Gastrocnemius medialis (tissue), 4 donors: ENCODE measurements at regions not wholly inside any gene's neighbourhood (a gene's known extent, or its start where the extent isn't known, plus 50 kb on each side); places are given as distances from the start of the nearest gene placed in this dataset.

Experiments used
- ATAC-seq, 2 donors: fragments of 150-250 bp; one replicate each; pipeline ENCODE4 v1.9.1; 2016
- DNase-seq, 2 donors: peaks; one replicate each; pipeline ENCODE4 v3.0.0-alpha.2; 2019
- H3K27ac ChIP-seq, 4 donors: fragments of 200-600 bp; sonication (generic); 1 replicate in 1 of 4; 2 replicates in 3 of 4; pipeline ENCODE4 v1.5.1; 2016 to 2018; ENCODE audit warnings: mild to moderate bottlenecking in 2 of 4, moderate library complexity in 1 of 4
- H3K27me3 ChIP-seq, 3 donors: fragments of 200-600 bp; sonication (generic) in 2 of 3; 1 replicate in 1 of 3; 2 replicates in 2 of 3; pipeline versions ENCODE4 v1.5.1 to v1.6.0; 2016 to 2019; ENCODE audit warnings: mild to moderate bottlenecking in 1 of 3, moderate library complexity in 1 of 3
- H3K36me3 ChIP-seq, 2 donors: fragments of 200-600 bp; sonication (generic) in 1 of 2; one replicate each; pipeline ENCODE4 v1.5.1; 2017 to 2018
- H3K4me1 ChIP-seq, 2 donors: fragments of 200-600 bp; sonication (generic) in 1 of 2; one replicate each; pipeline ENCODE4 v1.5.1; 2016 to 2017; ENCODE audit warnings: mild to moderate bottlenecking in 2 of 2
- H3K4me3 ChIP-seq, 4 donors: fragments of 200-600 bp; sonication (generic) in 3 of 4; 1 replicate in 1 of 4; 2 replicates in 3 of 4; pipeline ENCODE4 v1.5.1; 2016 to 2019; ENCODE audit warnings: mild to moderate bottlenecking in 2 of 4
- H3K9me3 ChIP-seq, 3 donors: fragments of 200-600 bp; sonication (generic) in 2 of 3; 1 replicate in 1 of 3; 2 replicates in 2 of 3; pipeline ENCODE4 v1.5.1; 2016 to 2019
- POLR2A ChIP-seq, 2 donors: fragments of 450-650 bp; IDR thresholded peaks; one replicate each; pipeline ENCODE4 v1.6.1; 2017; ENCODE audit warnings: antibody characterized with exemption in 2 of 2, mild to moderate bottlenecking in 2 of 2, moderate library complexity in 2 of 2
- in situ Hi-C, 4 donors: fragments of 200-750 bp; cut with MboI; loops; one replicate each; pipeline versions ENCODE4 v1.15.0 to v1.8.0; 2017; ENCODE audit warnings: low sequenced_read_pairs in 4 of 4
- intact Hi-C: fragments of 100-400 bp; cut with DNase I; formaldehyde crosslinking; loops from one replicate; pipeline ENCODE4 v1.15.1; 2023; ENCODE audit warnings: low total_unique reads
- TF ChIP-seq, protein P1 (sequence below), 5 experiments: fragments of 450-650 bp in 3 of 5; fragments of 200-600 bp in 2 of 5; sonication (generic) in 2 of 5; IDR thresholded peaks in 4 of 5; conservative IDR thresholded peaks in 1 of 5; 1 replicate in 4 of 5; 2 replicates in 1 of 5; pipeline ENCODE4 v1.5.1; 2016 to 2019; ENCODE audit warnings: antibody characterized with exemption in 5 of 5, mild to moderate bottlenecking in 3 of 5, moderate library complexity in 3 of 5

DNA sequence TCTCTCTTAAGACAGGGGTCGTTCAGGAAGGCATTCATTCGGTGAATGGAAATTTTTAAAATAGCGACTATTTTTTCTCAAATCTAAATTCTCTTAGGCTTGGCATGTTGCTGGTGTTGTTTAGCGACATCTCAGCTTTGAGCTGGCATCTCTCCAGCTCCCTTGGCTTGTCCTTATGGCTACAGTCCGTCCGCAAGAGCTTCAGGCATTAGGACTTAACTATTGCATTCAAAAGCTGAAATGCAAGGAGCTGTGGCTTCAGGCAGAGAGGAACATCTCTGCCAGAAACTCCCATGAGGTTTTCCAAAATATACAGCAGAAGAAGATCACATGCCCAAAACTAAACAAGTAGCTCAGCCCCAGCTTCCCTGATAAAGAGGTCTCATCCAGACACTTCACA lies 578.5 kb downstream of the EFNB2 start:
- TF ChIP-seq, protein P1, sequence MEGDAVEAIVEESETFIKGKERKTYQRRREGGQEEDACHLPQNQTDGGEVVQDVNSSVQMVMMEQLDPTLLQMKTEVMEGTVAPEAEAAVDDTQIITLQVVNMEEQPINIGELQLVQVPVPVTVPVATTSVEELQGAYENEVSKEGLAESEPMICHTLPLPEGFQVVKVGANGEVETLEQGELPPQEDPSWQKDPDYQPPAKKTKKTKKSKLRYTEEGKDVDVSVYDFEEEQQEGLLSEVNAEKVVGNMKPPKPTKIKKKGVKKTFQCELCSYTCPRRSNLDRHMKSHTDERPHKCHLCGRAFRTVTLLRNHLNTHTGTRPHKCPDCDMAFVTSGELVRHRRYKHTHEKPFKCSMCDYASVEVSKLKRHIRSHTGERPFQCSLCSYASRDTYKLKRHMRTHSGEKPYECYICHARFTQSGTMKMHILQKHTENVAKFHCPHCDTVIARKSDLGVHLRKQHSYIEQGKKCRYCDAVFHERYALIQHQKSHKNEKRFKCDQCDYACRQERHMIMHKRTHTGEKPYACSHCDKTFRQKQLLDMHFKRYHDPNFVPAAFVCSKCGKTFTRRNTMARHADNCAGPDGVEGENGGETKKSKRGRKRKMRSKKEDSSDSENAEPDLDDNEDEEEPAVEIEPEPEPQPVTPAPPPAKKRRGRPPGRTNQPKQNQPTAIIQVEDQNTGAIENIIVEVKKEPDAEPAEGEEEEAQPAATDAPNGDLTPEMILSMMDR (IDR thresholded peaks at IDR 0.05 in 4 of 5, conservative IDR thresholded peaks at IDR 0.05 in 1 of 5), result no peak
- no peak for TF ChIP-seq POLR2A (IDR thresholded peaks at IDR 0.05)
- in situ Hi-C loops, result no loop called here
- ATAC-seq, result no peak
- H3K27ac ChIP-seq, result no peak overlapping the region
- no peaks in the 10 kb centered on the region for H3K9me3 ChIP-seq
- no peaks in the 10 kb centered on the region for H3K36me3 ChIP-seq
- H3K4me1 ChIP-seq, result no peaks in the 10 kb centered on the region
- no peak overlapping the region for H3K4me3 ChIP-seq
- intact Hi-C loops, result no loop called here
- no peaks in the 10 kb centered on the region for H3K27me3 ChIP-seq
- DNase-seq, result no peak

DNA sequence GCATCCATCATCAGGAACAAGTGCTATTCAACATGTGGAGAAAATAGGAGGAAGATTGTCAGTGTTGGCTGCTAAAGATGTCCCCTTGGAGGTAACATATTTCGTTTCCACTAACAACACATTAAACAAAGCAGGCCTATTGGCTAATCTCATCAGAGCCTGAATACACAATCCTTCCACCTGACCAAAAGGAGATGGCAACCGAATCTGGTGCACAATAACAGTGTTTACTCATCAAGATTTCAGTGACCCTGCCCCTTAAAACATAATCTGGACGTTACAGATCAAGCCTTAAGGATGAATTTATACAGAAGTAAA lies 582.5 kb downstream of the EFNB2 start:
- no peaks in the 10 kb centered on the region for H3K36me3 ChIP-seq
- no peak overlapping the region for H3K27ac ChIP-seq
- intact Hi-C loops (no loop called here), in situ Hi-C loops (no loop called here)
- H3K4me1 ChIP-seq, result no peaks in the 10 kb centered on the region
- H3K27me3 ChIP-seq, result no peaks in the 10 kb centered on the region
- ATAC-seq (no peak), DNase-seq (no peak)
- TF ChIP-seq, protein P1 (IDR thresholded peaks at IDR 0.05 in 4 of 5, conservative IDR thresholded peaks at IDR 0.05 in 1 of 5), result no peak
- TF ChIP-seq POLR2A (IDR thresholded peaks at IDR 0.05), result no peak
- no peaks in the 10 kb centered on the region for H3K9me3 ChIP-seq
- no peak overlapping the region for H3K4me3 ChIP-seq

DNA sequence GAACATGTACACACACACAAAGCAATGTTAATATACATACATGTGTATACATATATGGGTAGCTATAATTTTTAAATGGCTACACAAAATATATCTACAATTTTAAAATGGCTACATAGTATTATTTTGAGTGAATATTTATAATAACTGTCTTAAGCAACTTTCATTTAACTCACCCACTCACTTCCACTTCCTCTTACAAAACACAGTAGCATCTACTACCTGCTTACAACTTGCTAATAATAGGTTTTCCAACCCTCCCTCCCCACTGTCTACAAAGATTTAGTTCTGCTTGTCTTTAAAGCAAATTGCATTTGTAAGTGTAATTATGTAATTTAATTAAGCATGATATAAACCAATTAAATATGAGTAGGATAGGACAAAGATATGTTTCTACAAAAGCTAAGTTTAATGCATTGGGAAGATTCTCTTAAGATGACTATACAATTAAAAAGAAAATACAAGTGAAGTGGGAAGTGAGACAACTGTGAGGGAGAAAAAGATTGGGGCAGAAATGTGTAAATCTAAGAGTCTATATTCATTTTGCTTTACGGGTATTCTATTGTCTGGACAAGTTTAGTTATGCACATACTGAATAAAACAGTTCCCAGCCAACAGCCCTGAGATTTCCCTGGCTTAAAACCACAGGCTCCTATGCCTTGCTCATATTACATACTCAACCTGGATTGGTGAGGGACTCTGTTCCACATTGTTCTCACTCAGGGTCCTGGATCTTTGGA lies 583.1 kb downstream of the EFNB2 start:
- in situ Hi-C loops, result no loop called here
- Histone ChIP-seq H3K4me3 (no peak overlapping the region), H3K36me3 (no peaks in the 10 kb centered on the region), H3K4me1 (no peaks in the 10 kb centered on the region), H3K27ac (no peak overlapping the region), H3K27me3 (no peaks in the 10 kb centered on the region), H3K9me3 (no peaks in the 10 kb centered on the region)
- intact Hi-C loops, result no loop called here
- TF ChIP-seq POLR2A (IDR thresholded peaks at IDR 0.05), result no peak
- TF ChIP-seq, protein P1 (IDR thresholded peaks at IDR 0.05 in 4 of 5, conservative IDR thresholded peaks at IDR 0.05 in 1 of 5), result no peak
- DNase-seq (no peak), ATAC-seq (no peak)

DNA sequence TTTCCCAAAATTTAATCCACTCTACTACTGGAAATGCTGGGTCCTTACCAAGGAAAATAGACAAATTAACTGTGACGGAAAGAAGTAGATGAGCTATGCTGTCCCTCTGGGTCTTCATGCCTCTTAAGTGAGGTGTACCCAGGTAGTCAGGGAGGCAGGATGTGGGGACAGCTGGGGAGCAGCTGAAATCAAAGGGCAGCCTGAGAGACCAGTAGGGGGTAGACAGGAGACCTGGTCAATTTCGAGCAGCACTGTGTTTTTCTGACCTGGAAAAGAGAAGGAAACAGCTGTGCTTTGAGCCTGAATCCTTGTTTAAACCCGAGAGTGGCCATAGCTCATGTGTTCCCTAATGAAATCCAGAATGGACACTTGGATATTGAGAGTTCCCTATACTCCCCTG lies 587.3 kb downstream of the EFNB2 start:
- TF ChIP-seq, protein P1 (IDR thresholded peaks at IDR 0.05 in 4 of 5, conservative IDR thresholded peaks at IDR 0.05 in 1 of 5), result no peak
- TF ChIP-seq POLR2A (IDR thresholded peaks at IDR 0.05), result no peak
- ATAC-seq (no peak), DNase-seq (no peak)
- Histone ChIP-seq H3K4me3 (no peak overlapping the region), H3K9me3 (no peaks in the 10 kb centered on the region), H3K27ac (no peak overlapping the region), H3K36me3 (no peaks in the 10 kb centered on the region), H3K27me3 (no peaks in the 10 kb centered on the region), H3K4me1 (no peaks in the 10 kb centered on the region)
- in situ Hi-C loops (no loop called here), intact Hi-C loops (no loop called here)

DNA sequence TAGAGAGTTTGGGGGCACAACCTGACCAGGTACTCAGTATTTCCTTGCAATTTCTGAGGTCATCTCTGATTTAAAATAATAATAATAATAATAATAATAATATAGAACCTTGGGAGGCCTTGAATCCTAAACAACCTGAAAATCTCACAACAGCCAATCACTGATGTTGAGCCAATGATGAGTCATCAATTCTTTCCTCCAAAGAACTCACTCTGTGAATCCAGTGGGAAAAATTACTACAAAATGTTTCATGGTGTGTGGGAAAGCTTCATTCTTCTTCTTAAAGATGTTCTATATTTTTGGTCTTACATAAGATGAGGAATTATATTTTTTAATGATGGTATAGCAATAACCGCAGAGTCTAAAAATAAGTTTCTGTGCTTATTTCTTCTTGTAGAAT lies 594.6 kb downstream of the EFNB2 start:
- no peaks in the 10 kb centered on the region for H3K9me3 ChIP-seq
- in situ Hi-C loops, result no loop called here
- intact Hi-C loops, result no loop called here
- TF ChIP-seq, protein P1 (IDR thresholded peaks at IDR 0.05 in 4 of 5, conservative IDR thresholded peaks at IDR 0.05 in 1 of 5), result no peak
- H3K27me3 ChIP-seq, result no peaks in the 10 kb centered on the region
- ATAC-seq, result no peak
- H3K4me3 ChIP-seq, result no peak overlapping the region
- H3K36me3 ChIP-seq, result no peaks in the 10 kb centered on the region
- H3K4me1 ChIP-seq, result no peaks in the 10 kb centered on the region
- no peak for DNase-seq
- H3K27ac ChIP-seq, result no peak overlapping the region
